A673 (cell line): ENCODE measurements at regions not wholly inside any gene's neighbourhood (a gene's known extent, or its start where the extent isn't known, plus 50 kb on each side); places are given as distances from the start of the nearest gene placed in this dataset.

ENCODE experiments used
- EZH2 ChIP-seq: fragments of 200-600 bp; sonication (generic); IDR thresholded peaks from 2 replicates; pipeline ENCODE4 v1.6.1; 2017; ENCODE audit warnings: borderline replicate concordance, low read depth, mild to moderate bottlenecking, mixed read lengths, antibody characterized with exemption, low read length; ENCODE audit not compliant: poor library complexity, severe bottlenecking
- TF ChIP-seq, protein P1 (sequence below): fragments of 300-800, 200-600 bp; sonication (generic); conservative IDR thresholded peaks from 2 replicates; pipeline ENCODE4 v1.5.1; 2017; ENCODE audit warnings: low read depth, mild to moderate bottlenecking, antibody characterized with exemption, low read length, moderate library complexity, mixed read lengths

- TF ChIP-seq, protein P1, sequence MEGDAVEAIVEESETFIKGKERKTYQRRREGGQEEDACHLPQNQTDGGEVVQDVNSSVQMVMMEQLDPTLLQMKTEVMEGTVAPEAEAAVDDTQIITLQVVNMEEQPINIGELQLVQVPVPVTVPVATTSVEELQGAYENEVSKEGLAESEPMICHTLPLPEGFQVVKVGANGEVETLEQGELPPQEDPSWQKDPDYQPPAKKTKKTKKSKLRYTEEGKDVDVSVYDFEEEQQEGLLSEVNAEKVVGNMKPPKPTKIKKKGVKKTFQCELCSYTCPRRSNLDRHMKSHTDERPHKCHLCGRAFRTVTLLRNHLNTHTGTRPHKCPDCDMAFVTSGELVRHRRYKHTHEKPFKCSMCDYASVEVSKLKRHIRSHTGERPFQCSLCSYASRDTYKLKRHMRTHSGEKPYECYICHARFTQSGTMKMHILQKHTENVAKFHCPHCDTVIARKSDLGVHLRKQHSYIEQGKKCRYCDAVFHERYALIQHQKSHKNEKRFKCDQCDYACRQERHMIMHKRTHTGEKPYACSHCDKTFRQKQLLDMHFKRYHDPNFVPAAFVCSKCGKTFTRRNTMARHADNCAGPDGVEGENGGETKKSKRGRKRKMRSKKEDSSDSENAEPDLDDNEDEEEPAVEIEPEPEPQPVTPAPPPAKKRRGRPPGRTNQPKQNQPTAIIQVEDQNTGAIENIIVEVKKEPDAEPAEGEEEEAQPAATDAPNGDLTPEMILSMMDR = no peak
- no peak for TF ChIP-seq EZH2
Observed at GRCh38 chr2:238650536-238650935, 197.3 kb upstream of the TWIST2 start.
